G401 (cell line): ENCODE measurements at regions not wholly inside any gene's neighbourhood (a gene's known extent, or its start where the extent isn't known, plus 50 kb on each side); places are given as distances from the start of the nearest gene placed in this dataset.

Experiments
- DNase-seq: peaks from one replicate; pipeline ENCODE4 v3.0.0-alpha.2; 2015; ENCODE audit warnings: low spot score
- in situ Hi-C: cut with HindIII; loops from 2 replicates; pipeline ENCODE4 v1.10.0; 2016; ENCODE audit warnings: low sequenced_read_pairs, mixed read lengths

GRCh38 chr1:73782901-73783300, 415.1 kb downstream of the LRRIQ3 start:
- DNase-seq = no peak
- in situ Hi-C loops = no loop called here

GRCh38 chr1:73781251-73781650, 416.7 kb downstream of the LRRIQ3 start:
- in situ Hi-C loops = no loop called here
- no peak for DNase-seq

GRCh38 chr1:73778471-73778870, 419.5 kb downstream of the LRRIQ3 start:
- in situ Hi-C loops = no loop called here
- peak; percentile 72 for DNase-seq

GRCh38 chr1:73775896-73776295, 422.1 kb downstream of the LRRIQ3 start:
- DNase-seq = no peak
- in situ Hi-C loops = no loop called here

- in situ Hi-C loops = no loop called here
These were observed 425.0 kb downstream of the LRRIQ3 start for GRCh38 chr1:73772941-73773340.

GRCh38 chr1:73771396-73771795, 426.6 kb downstream of the LRRIQ3 start:
- in situ Hi-C loops = no loop called here
- DNase-seq = no peak

More at GRCh38 chr1:73772941-73773340, 425.0 kb downstream of the LRRIQ3 start:
- no peak for DNase-seq

GRCh38 chr1:73770109-73770905, 427.7 kb downstream of the LRRIQ3 start:
- in situ Hi-C loops = no loop called here
- DNase-seq = no peak

- no peak for DNase-seq
- in situ Hi-C loops = no loop called here
These were observed 431.1 kb downstream of the LRRIQ3 start for GRCh38 chr1:73766786-73767348.

- in situ Hi-C loops = no loop called here
- no peak for DNase-seq
These were observed 432.3 kb downstream of the LRRIQ3 start for GRCh38 chr1:73765551-73766233.

- in situ Hi-C loops = no loop called here
- no peak for DNase-seq
These were observed 436.4 kb downstream of the LRRIQ3 start for GRCh38 chr1:73761559-73761958.

GRCh38 chr1:73759011-73759410, 439.0 kb downstream of the LRRIQ3 start:
- in situ Hi-C loops = no loop called here
- no peak for DNase-seq

- in situ Hi-C loops = no loop called here
- no peak for DNase-seq
These were observed 441.2 kb downstream of the LRRIQ3 start for GRCh38 chr1:73756817-73757216.

GRCh38 chr1:73755649-73756048, 442.3 kb downstream of the LRRIQ3 start:
- in situ Hi-C loops = no loop called here
- DNase-seq = no peak

GRCh38 chr1:73749996-73750395, 448.0 kb downstream of the LRRIQ3 start:
- DNase-seq = peak; percentile 92
- in situ Hi-C loops = no loop called here

- in situ Hi-C loops = no loop called here
- no peak for DNase-seq
These were observed 453.0 kb downstream of the LRRIQ3 start for GRCh38 chr1:73744985-73745384.

- DNase-seq = no peak
- in situ Hi-C loops = no loop called here
These were observed 461.9 kb downstream of the LRRIQ3 start for GRCh38 chr1:73736125-73736524.

- in situ Hi-C loops = no loop called here
- DNase-seq = no peak
These were observed 470.9 kb downstream of the LRRIQ3 start for GRCh38 chr1:73727036-73727435.

GRCh38 chr1:73722055-73722454, 475.9 kb downstream of the LRRIQ3 start:
- in situ Hi-C loops = no loop called here

GRCh38 chr1:73717976-73718375, 480.0 kb downstream of the LRRIQ3 start:
- in situ Hi-C loops = no loop called here
- DNase-seq = peak; percentile 87

More at GRCh38 chr1:73722055-73722454, 475.9 kb downstream of the LRRIQ3 start:
- DNase-seq = no peak

GRCh38 chr1:73711089-73711488, 486.9 kb downstream of the LRRIQ3 start:
- in situ Hi-C loops = no loop called here
- no peak for DNase-seq
